AG08395 (cell line): ENCODE measurements at regions not wholly inside any gene's neighbourhood (a gene's known extent, or its start where the extent isn't known, plus 50 kb on each side); places are given as distances from the start of the nearest gene placed in this dataset.
"Not testable (repeated sequence)": the region's sequence is repeated elsewhere in the genome, so short reads cannot be mapped to it uniquely, and the experiment has no call there.

Experiments
- DNase-seq: peaks from one replicate; pipeline ENCODE4 v3.0.0; 2012; ENCODE audit warnings: mixed read lengths, low spot score

GRCh38 chr5:45060724-45061123 is 252.0 kb downstream of the MRPS30 start:
- DNase-seq: no peak

- no peak for DNase-seq
These were observed 253.3 kb downstream of the MRPS30 start for GRCh38 chr5:45062044-45062443.

GRCh38 chr5:45081082-45081481 is 272.3 kb downstream of the MRPS30 start:
- no peak for DNase-seq

GRCh38 chr5:45089870-45090269 is 281.1 kb downstream of the MRPS30 start:
- DNase-seq: no peak

GRCh38 chr5:45093377-45093776 is 284.6 kb downstream of the MRPS30 start:
- no peak for DNase-seq

GRCh38 chr5:45094876-45095440 is 286.2 kb downstream of the MRPS30 start:
- no peak for DNase-seq

GRCh38 chr5:45098483-45098882 is 289.7 kb downstream of the MRPS30 start:
- DNase-seq: no peak

- no peak for DNase-seq
These were observed 292.4 kb downstream of the MRPS30 start for GRCh38 chr5:45101146-45101545.

- DNase-seq: no peak
These were observed 296.8 kb downstream of the MRPS30 start for GRCh38 chr5:45105491-45105994.

GRCh38 chr5:45109062-45109461 is 300.3 kb downstream of the MRPS30 start:
- no peak for DNase-seq

GRCh38 chr5:45109636-45110035 is 300.9 kb downstream of the MRPS30 start:
- no peak for DNase-seq

- DNase-seq: no peak
These were observed 301.7 kb downstream of the MRPS30 start for GRCh38 chr5:45110399-45110798.

- DNase-seq: no peak
These were observed 305.0 kb downstream of the MRPS30 start for GRCh38 chr5:45113726-45114125.

GRCh38 chr5:45132972-45133371 is 324.2 kb downstream of the MRPS30 start:
- DNase-seq: no peak

GRCh38 chr5:45162974-45163373 is 354.2 kb downstream of the MRPS30 start:
- no peak for DNase-seq

GRCh38 chr5:45171563-45171962 is 362.8 kb downstream of the MRPS30 start:
- no peak for DNase-seq

- DNase-seq: not testable (repeated sequence)
These were observed 363.9 kb downstream of the MRPS30 start for GRCh38 chr5:45172634-45173033.

- DNase-seq: no peak
These were observed 370.9 kb downstream of the MRPS30 start for GRCh38 chr5:45179686-45180085.

- no peak for DNase-seq
These were observed 380.3 kb downstream of the MRPS30 start for GRCh38 chr5:45189042-45189441.

- DNase-seq: no peak
These were observed 380.7 kb downstream of the MRPS30 start for GRCh38 chr5:45189481-45189880.

GRCh38 chr5:45195026-45195425 is 386.3 kb downstream of the MRPS30 start:
- DNase-seq: no peak
